Natural killer cell (primary cell): ENCODE measurements at regions not wholly inside any gene's neighbourhood (a gene's known extent, or its start where the extent isn't known, plus 50 kb on each side); places are given as distances from the start of the nearest gene placed in this dataset.

Experiments used
- ATAC-seq, 3 donors: fragments of 150-1000 bp in 2 of 3; fragments of 200-7000 bp in 1 of 3; cut with Tn5 transposase; 1 replicate in 1 of 3; 2 replicates in 2 of 3; pipeline ENCODE4 v1.10.0; 2021; ENCODE audit warnings: mild to moderate bottlenecking in 2 of 3, moderate library complexity in 2 of 3
- DNase-seq, 2 donors: peaks; one replicate each; pipeline versions ENCODE4 v3.0.0 to v3.0.0-alpha.2; 2013 to 2021; ENCODE audit warnings: mixed read lengths in 1 of 2
- H3K27ac ChIP-seq: one replicate; pipeline ENCODE4 v1.5.1; 2013; ENCODE audit warnings: mild to moderate bottlenecking, low read length
- H3K27me3 ChIP-seq: one replicate; pipeline ENCODE4 v1.6.1; 2013; ENCODE audit warnings: low read length; ENCODE audit not compliant: control insufficient read depth, insufficient read depth
- H3K36me3 ChIP-seq: one replicate; pipeline ENCODE4 v1.6.1; 2013; ENCODE audit warnings: low read length; ENCODE audit not compliant: control insufficient read depth, insufficient read depth
- H3K4me1 ChIP-seq: one replicate; pipeline ENCODE4 v1.6.1; 2013; ENCODE audit warnings: low read length; ENCODE audit not compliant: control insufficient read depth, insufficient read depth
- H3K4me3 ChIP-seq: one replicate; pipeline ENCODE4 v1.5.1; 2013; ENCODE audit warnings: low read length
- H3K9me3 ChIP-seq: one replicate; pipeline ENCODE4 v1.6.1; 2013; ENCODE audit warnings: low read length; ENCODE audit not compliant: control insufficient read depth, insufficient read depth
- H3K27ac Mint-ChIP-seq, 2 donors: one replicate each; pipeline ENCODE4 v1.8.0; 2022; ENCODE audit warnings: mild to moderate bottlenecking in 2 of 2, mixed read lengths in 2 of 2, moderate library complexity in 1 of 2
- H3K27me3 Mint-ChIP-seq, 2 donors: one replicate each; pipeline ENCODE4 v1.8.0; 2022; ENCODE audit warnings: low read depth in 2 of 2, mixed read lengths in 2 of 2
- H3K36me3 Mint-ChIP-seq: one replicate; pipeline ENCODE4 v1.8.0; 2022; ENCODE audit warnings: mixed read lengths
- H3K4me1 Mint-ChIP-seq, 2 donors: one replicate each; pipeline ENCODE4 v1.8.0; 2022; ENCODE audit warnings: mixed read lengths in 2 of 2
- H3K4me3 Mint-ChIP-seq: one replicate; pipeline ENCODE4 v1.8.0; 2022; ENCODE audit warnings: mild to moderate bottlenecking, moderate library complexity, mixed read lengths
- H3K9me3 Mint-ChIP-seq, 2 donors: one replicate each; pipeline ENCODE4 v1.8.0; 2022; ENCODE audit warnings: mixed read lengths in 2 of 2
- WGBS: methylation state at CpG from one replicate; pipeline ENCODE4 v1.1.7; 2013; ENCODE audit warnings: missing lambda C conversion rate; ENCODE audit not compliant: insufficient coverage; 5-methylcytosine and 5-hydroxymethylcytosine counted together
- intact Hi-C: fragments of 100-400 bp; cut with micrococcal nuclease; formaldehyde crosslinking; loops from one replicate; pipeline ENCODE4 v1.14.2; 2022
- TF ChIP-seq, protein P1 (sequence below): fragments of 200-600 bp; IDR thresholded peaks from one replicate; pipeline ENCODE4 v1.8.0; 2022; ENCODE audit warnings: antibody characterized with exemption

DNA sequence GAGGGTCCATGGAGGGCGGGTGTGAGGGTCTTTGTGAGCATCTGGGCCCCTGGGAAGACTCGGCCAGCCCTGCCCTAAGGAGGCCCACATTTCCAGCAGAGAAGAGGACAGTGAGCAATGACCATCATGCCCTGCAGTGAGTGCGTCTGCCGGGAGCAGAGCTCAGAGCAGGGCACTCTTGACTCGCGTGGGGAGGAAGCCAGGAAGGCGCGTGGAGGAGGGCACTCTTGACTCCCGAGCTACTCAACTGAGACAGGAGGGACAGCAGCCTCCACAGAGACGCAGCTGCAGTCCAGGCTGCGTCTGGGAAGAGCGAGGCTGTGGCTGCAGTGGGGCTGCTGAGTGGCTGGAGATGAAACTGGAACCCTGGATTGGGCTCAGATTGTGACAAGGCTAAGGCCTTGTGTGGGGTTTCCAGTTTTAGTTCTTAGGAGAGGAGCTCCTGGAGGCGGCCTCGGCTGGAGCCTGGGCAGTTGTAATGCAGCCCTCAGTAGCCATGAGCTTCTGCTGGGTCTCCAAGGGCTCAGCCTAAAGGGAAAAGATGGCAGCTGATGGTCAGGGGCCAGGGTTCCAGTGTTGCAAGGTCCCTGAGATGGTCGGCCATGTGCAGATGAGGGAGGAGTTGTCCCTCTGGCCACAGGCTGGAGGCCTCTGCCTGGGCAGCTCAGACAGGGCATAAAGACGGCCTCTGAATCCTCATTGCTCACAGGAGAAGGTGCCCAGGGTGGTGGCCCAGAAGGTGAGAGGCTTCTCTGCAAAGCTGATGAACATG, 264.7 kb upstream of the B3GAT1 start:
- H3K27me3 ChIP-seq = no peaks in the 10 kb centered on the region
- H3K4me3 ChIP-seq = no peak overlapping the region
- H3K27ac Mint-ChIP-seq = no peak overlapping the region
- no peak overlapping the region for H3K27ac ChIP-seq
- intact Hi-C loops = no loop called here
- H3K4me1 Mint-ChIP-seq = no peaks in the 10 kb centered on the region
- H3K9me3 ChIP-seq = no peaks in the 10 kb centered on the region
- no peaks in the 10 kb centered on the region for H3K36me3 Mint-ChIP-seq
- H3K36me3 ChIP-seq = no peaks in the 10 kb centered on the region
- ATAC-seq = peak in 1 of 3 donors; percentile 11
- no peak overlapping the region for H3K4me3 Mint-ChIP-seq
- 85% methylated on average over 16 of the region's 16 CpGs for WGBS
- no peak for DNase-seq
- no peaks in the 10 kb centered on the region for H3K9me3 Mint-ChIP-seq
- peaks cover 11 to 16% of the 10 kb centered on the region in 2 donors for H3K27me3 Mint-ChIP-seq
- no peaks in the 10 kb centered on the region for H3K4me1 ChIP-seq
- TF ChIP-seq, protein P1, sequence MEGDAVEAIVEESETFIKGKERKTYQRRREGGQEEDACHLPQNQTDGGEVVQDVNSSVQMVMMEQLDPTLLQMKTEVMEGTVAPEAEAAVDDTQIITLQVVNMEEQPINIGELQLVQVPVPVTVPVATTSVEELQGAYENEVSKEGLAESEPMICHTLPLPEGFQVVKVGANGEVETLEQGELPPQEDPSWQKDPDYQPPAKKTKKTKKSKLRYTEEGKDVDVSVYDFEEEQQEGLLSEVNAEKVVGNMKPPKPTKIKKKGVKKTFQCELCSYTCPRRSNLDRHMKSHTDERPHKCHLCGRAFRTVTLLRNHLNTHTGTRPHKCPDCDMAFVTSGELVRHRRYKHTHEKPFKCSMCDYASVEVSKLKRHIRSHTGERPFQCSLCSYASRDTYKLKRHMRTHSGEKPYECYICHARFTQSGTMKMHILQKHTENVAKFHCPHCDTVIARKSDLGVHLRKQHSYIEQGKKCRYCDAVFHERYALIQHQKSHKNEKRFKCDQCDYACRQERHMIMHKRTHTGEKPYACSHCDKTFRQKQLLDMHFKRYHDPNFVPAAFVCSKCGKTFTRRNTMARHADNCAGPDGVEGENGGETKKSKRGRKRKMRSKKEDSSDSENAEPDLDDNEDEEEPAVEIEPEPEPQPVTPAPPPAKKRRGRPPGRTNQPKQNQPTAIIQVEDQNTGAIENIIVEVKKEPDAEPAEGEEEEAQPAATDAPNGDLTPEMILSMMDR = no peak

DNA sequence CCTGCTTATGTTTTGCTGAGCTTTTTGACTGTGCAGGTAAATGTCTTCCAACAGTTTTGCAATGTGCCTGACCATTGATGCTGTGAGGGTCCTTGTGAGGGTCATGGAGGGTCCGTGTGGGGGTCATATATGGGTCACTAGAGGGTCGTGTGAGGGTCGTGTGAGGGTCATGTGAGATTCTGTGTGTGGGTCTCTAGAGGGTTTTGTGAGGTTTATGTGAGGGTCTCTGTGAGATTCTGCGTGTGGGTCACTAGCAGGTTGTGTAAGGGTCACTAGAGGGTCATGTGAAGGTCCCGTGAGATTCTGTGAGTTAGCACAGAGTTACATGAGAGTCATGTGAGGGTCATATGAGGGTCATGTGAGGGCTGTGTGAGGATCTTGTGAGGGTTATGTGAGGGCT, 263.9 kb upstream of the B3GAT1 start:
- H3K27ac ChIP-seq = no peak overlapping the region
- H3K4me3 ChIP-seq = no peak overlapping the region
- no peaks in the 10 kb centered on the region for H3K4me1 ChIP-seq
- intact Hi-C loops = no loop called here
- no peaks in the 10 kb centered on the region for H3K27me3 ChIP-seq
- TF ChIP-seq, protein P1 = no peak
- Mint-ChIP-seq H3K27ac (no peak overlapping the region), H3K4me1 (no peaks in the 10 kb centered on the region), H3K36me3 (no peaks in the 10 kb centered on the region), H3K27me3 (peaks cover 9 to 13% of the 10 kb centered on the region in 2 donors), H3K4me3 (no peak overlapping the region), H3K9me3 (no peaks in the 10 kb centered on the region)
- H3K9me3 ChIP-seq = no peaks in the 10 kb centered on the region
- WGBS = 70% methylated on average over 5 of the region's 5 CpGs
- no peak for ATAC-seq
- H3K36me3 ChIP-seq = no peaks in the 10 kb centered on the region
- DNase-seq = no peak

DNA sequence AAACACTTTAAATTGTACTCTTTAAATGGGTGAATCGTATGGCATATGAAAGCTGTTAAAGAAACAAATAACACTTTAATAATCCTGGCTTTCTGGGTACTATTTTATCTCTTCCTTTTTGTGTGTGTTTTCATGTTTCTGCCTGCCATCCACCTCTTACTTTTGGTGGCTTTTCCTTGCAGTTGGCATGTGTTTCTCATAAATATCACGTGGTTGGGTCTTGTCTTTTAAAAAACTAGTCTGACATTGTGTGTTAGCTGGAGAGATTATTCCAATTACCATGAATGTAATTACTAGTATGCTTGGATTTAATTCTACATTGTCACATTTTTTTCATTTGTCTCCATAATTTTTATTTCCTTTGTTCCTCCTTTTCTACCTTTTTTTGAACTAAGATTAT, 262.9 kb upstream of the B3GAT1 start:
- no peak for ATAC-seq
- no peak for DNase-seq
- no peaks in the 10 kb centered on the region for H3K4me1 ChIP-seq
- H3K4me3 ChIP-seq = no peak overlapping the region
- no peaks in the 10 kb centered on the region for H3K9me3 Mint-ChIP-seq
- H3K4me3 Mint-ChIP-seq = no peak overlapping the region
- H3K9me3 ChIP-seq = no peaks in the 10 kb centered on the region
- H3K36me3 ChIP-seq = no peaks in the 10 kb centered on the region
- intact Hi-C loops = no loop called here
- H3K27ac Mint-ChIP-seq = no peak overlapping the region
- H3K36me3 Mint-ChIP-seq = no peaks in the 10 kb centered on the region
- no peaks in the 10 kb centered on the region for H3K4me1 Mint-ChIP-seq
- no peak overlapping the region for H3K27ac ChIP-seq
- H3K27me3 ChIP-seq = no peaks in the 10 kb centered on the region
- peaks cover 12 to 17% of the 10 kb centered on the region in 2 donors for H3K27me3 Mint-ChIP-seq
- no CpG with 5 or more reads among the region's 2 CpGs for WGBS
- TF ChIP-seq, protein P1 = no peak

DNA sequence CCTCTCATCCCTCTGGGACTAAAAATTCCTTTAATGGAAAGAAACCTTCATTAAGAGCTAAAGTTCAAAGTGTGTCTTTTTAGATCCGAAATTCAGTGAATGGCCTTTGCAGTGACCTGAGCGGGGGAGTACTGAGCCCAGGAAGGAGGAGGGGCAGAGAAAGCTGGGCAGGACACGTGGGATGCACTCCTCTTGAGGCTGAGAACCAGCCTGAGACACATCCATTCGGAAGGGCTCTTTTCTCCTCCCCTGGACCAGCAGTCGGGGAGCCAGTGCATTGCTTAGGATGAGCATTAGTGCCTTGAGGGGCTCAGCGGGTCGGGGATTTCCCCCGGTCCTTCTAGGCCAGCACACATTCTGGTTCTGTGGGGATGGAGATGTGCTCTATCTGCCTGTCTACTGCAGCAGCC, 258.9 kb upstream of the B3GAT1 start:
- H3K36me3 ChIP-seq = no peaks in the 10 kb centered on the region
- TF ChIP-seq, protein P1 = no peak
- Mint-ChIP-seq H3K4me1 (no peaks in the 10 kb centered on the region), H3K27ac (no peak overlapping the region), H3K4me3 (no peak overlapping the region), H3K27me3 (peaks cover 15 to 17% of the 10 kb centered on the region in 2 donors), H3K9me3 (no peaks in the 10 kb centered on the region), H3K36me3 (no peaks in the 10 kb centered on the region)
- no peaks in the 10 kb centered on the region for H3K4me1 ChIP-seq
- ATAC-seq (no peak), DNase-seq (no peak)
- intact Hi-C loops = no loop called here
- H3K9me3 ChIP-seq = no peaks in the 10 kb centered on the region
- no peak overlapping the region for H3K4me3 ChIP-seq
- no peak overlapping the region for H3K27ac ChIP-seq
- no peaks in the 10 kb centered on the region for H3K27me3 ChIP-seq
- WGBS = 68% methylated on average over 8 of the region's 8 CpGs
